Psoas muscle (tissue), 7 donors: ENCODE measurements at regions not wholly inside any gene's neighbourhood (a gene's known extent, or its start where the extent isn't known, plus 50 kb on each side); places are given as distances from the start of the nearest gene placed in this dataset.
"Not testable (repeated sequence)": the region's sequence is repeated elsewhere in the genome, so short reads cannot be mapped to it uniquely, and the experiment has no call there.

ENCODE experiments used
- ATAC-seq, 4 donors: fragments of 200-7000 bp; cut with Tn5 transposase; one replicate each; pipeline ENCODE4 v1.9.1; 2020; ENCODE audit warnings: moderate library complexity in 3 of 4, mild to moderate bottlenecking in 2 of 4
- DNase-seq, 2 donors: peaks; one replicate each; pipeline ENCODE4 v3.0.0-alpha.2; 2020
- H3K27ac ChIP-seq: fragments of 200-600 bp; one replicate; pipeline ENCODE4 v1.8.0; 2022
- H3K27me3 ChIP-seq, 3 donors: fragments of 200-600 bp in 1 of 3; one replicate each; pipeline versions ENCODE4 v1.6.1 to v1.8.0; 2013 to 2022; ENCODE audit warnings: low read length in 2 of 3, mild to moderate bottlenecking in 2 of 3, moderate library complexity in 1 of 3; ENCODE audit not compliant: insufficient read depth in 3 of 3
- H3K36me3 ChIP-seq, 2 donors: fragments of 200-600 bp in 1 of 2; one replicate each; pipeline versions ENCODE4 v1.6.1 to v1.8.0; 2013 to 2022; ENCODE audit warnings: low read depth in 1 of 2, mild to moderate bottlenecking in 1 of 2, moderate library complexity in 1 of 2; ENCODE audit not compliant: insufficient read depth in 1 of 2
- H3K4me1 ChIP-seq: fragments of 200-600 bp; one replicate; pipeline ENCODE4 v1.8.0; 2022
- H3K4me3 ChIP-seq: fragments of 200-600 bp; one replicate; pipeline ENCODE4 v1.8.0; 2022; ENCODE audit warnings: mild to moderate bottlenecking
- H3K9me3 ChIP-seq: fragments of 200-600 bp; one replicate; pipeline ENCODE4 v1.8.0; 2022
- CTCF ChIP-seq: fragments of 200-600 bp; IDR thresholded peaks from one replicate; pipeline ENCODE4 v1.8.0; 2022; ENCODE audit warnings: antibody characterized with exemption
- WGBS, 3 donors: extraction: QIAGEN DNeasy Blood & Tissue Kit; methylation state at CpG; one replicate each; pipeline versions ENCODE4 v1.1.6 to v1.1.7; 2013; 5-methylcytosine and 5-hydroxymethylcytosine counted together
- intact Hi-C, 2 donors: fragments of 100-400 bp; cut with DNase I; formaldehyde crosslinking; loops; one replicate each; pipeline versions ENCODE4 v1.11.0 to v1.14.2; 2022
- donor health status: healthy with polysubstance abuse.
- donor health status: DM: no; HTN: no; CAD: no; lungs with moderate emphysema.
- donor health status: Bipolar disorder and iron deficiency.
- donor health status: healthy.
- donor health status: DM: yes; HTN: yes; CAD: no.
- donor health status: DM: no; HTN: no; CAD: no.
- donor health status: DM: yes; HTN: yes; CAD: no.

- no peak for DNase-seq
- peaks cover 2% of the 10 kb centered on the region for H3K9me3 ChIP-seq
- no peak overlapping the region for H3K4me3 ChIP-seq
- H3K27ac ChIP-seq: no peak overlapping the region
- H3K27me3 ChIP-seq: peaks cover 0 to 13% (median 6%) of the 10 kb centered on the region in 3 donors
- H3K4me1 ChIP-seq: no peaks in the 10 kb centered on the region
- no peak for TF ChIP-seq CTCF
- intact Hi-C loops: no loop called here
- WGBS, 3 donors: 66 to 84% (median 71%) methylated on average over 3 of the region's 3 CpGs
- H3K36me3 ChIP-seq: no peaks in the 10 kb centered on the region
- no peak for ATAC-seq
Observed at GRCh38 chr10:125407000-125407502, 246.7 kb upstream of the CTBP2 start.

- H3K36me3 ChIP-seq, H3K27ac ChIP-seq, H3K27me3 ChIP-seq, DNase-seq, H3K4me3 ChIP-seq, H3K9me3 ChIP-seq, H3K4me1 ChIP-seq, intact Hi-C loops, ATAC-seq: not testable (repeated sequence)
Observed at GRCh38 chr10:125404902-125405301, 244.5 kb upstream of the CTBP2 start.

GRCh38 chr10:125401462-125401861, 241.1 kb upstream of the CTBP2 start:
- TF ChIP-seq CTCF: no peak
- no peaks in the 10 kb centered on the region for H3K36me3 ChIP-seq
- peaks cover 9% of the 10 kb centered on the region for H3K9me3 ChIP-seq
- 91 to 100% (median 92%) methylated on average over 2 of the region's 2 CpGs for WGBS, 3 donors
- no peak overlapping the region for H3K27ac ChIP-seq
- intact Hi-C loops: no loop called here
- H3K27me3 ChIP-seq: no peaks in the 10 kb centered on the region
- ATAC-seq (no peak), DNase-seq (no peak)
- no peak overlapping the region for H3K4me3 ChIP-seq
- no peaks in the 10 kb centered on the region for H3K4me1 ChIP-seq

GRCh38 chr10:125399289-125399688, 238.9 kb upstream of the CTBP2 start:
- no peak for ATAC-seq
- Histone ChIP-seq H3K27me3 (no peaks in the 10 kb centered on the region), H3K4me3 (no peak overlapping the region), H3K36me3 (no peaks in the 10 kb centered on the region), H3K4me1 (no peaks in the 10 kb centered on the region), H3K27ac (no peak overlapping the region), H3K9me3 (peaks cover 9% of the 10 kb centered on the region)
- no peak for DNase-seq
- intact Hi-C loops: no loop called here
- WGBS, 3 donors: 41 to 52% (median 47%) methylated on average over 3 of the region's 3 CpGs
- TF ChIP-seq CTCF: no peak

- no peak for ATAC-seq
Observed at GRCh38 chr10:125398270-125398669, 237.9 kb upstream of the CTBP2 start.

More at GRCh38 chr10:125398270-125398669, 237.9 kb upstream of the CTBP2 start:
- Histone ChIP-seq H3K4me3 (no peak overlapping the region), H3K4me1 (no peaks in the 10 kb centered on the region), H3K27me3 (peaks cover 0 to 4% (median 3%) of the 10 kb centered on the region in 3 donors), H3K9me3 (peaks cover 9% of the 10 kb centered on the region), H3K36me3 (no peaks in the 10 kb centered on the region), H3K27ac (no peak overlapping the region)
- WGBS, 3 donors: 58 to 65% (median 63%) methylated on average over 3 of the region's 3 CpGs
- intact Hi-C loops: no loop called here
- no peak for TF ChIP-seq CTCF
- DNase-seq: no peak
